SK-N-SH (cell line): ENCODE measurements at regions not wholly inside any gene's neighbourhood (a gene's known extent, or its start where the extent isn't known, plus 50 kb on each side); places are given as distances from the start of the nearest gene placed in this dataset.

Source experiments
- CTCF ChIA-PET: fragments of 300-600, 350-600 bp; formaldehyde crosslinking; extraction: SDS; loops from one replicate; lab custom pipeline; 2021; lab: Yijun Ruan, JAX
- POLR2A ChIA-PET: fragments of 350-600 bp; sonication (Branson Sonifier 250); formaldehyde crosslinking; extraction: SDS; loops from one replicate; lab custom pipeline; 2020; ENCODE audit warnings: antibody characterized with exemption, inconsistent platforms; lab: Yijun Ruan, JAX
- DNase-seq: peaks from one replicate; pipeline ENCODE4 v3.0.0; 2012
- H2AFZ ChIP-seq: fragments of 200-600 bp; sonication (generic); 2 replicates; pipeline ENCODE4 v1.8.1; 2016; ENCODE audit warnings: antibody characterized with exemption, mild to moderate bottlenecking, low read depth
- H3F3A ChIP-seq: fragments of 200-600 bp; sonication (generic); replicated peaks from 2 replicates; pipeline ENCODE3; 2016; ENCODE audit warnings: antibody characterized with exemption, mild to moderate bottlenecking; ENCODE audit not compliant: insufficient read depth
- H3K27ac ChIP-seq, 2 experiments: fragments of 200-500 bp in 1 of 2; fragments of 200-600 bp in 1 of 2; sonication (Bioruptor generic) in 1 of 2; sonication (generic), shearing (Covaris generic) in 1 of 2; 2 replicates each; pipeline versions ENCODE4 v1.5.1 to v1.6.1; 2014 to 2016; ENCODE audit warnings: low read depth in 2 of 2, inconsistent platforms in 1 of 2, low read length in 1 of 2, mild to moderate bottlenecking in 1 of 2, mixed read lengths in 1 of 2
- H3K27me3 ChIP-seq: fragments of 200-600 bp; sonication (generic), shearing (Covaris generic); 2 replicates; pipeline ENCODE4 v1.6.1; 2016; ENCODE audit warnings: mixed run types; ENCODE audit not compliant: insufficient read depth
- H3K36me3 ChIP-seq, 2 experiments: fragments of 200-500 bp in 1 of 2; fragments of 200-600 bp in 1 of 2; sonication (Bioruptor generic) in 1 of 2; sonication (generic) in 1 of 2; replicated peaks in 1 of 2; 2 replicates each; pipeline versions ENCODE3 to v1.5.1; 2014 to 2016; ENCODE audit warnings: low read length in 1 of 2, mild to moderate bottlenecking in 1 of 2; ENCODE audit not compliant: insufficient read depth in 2 of 2, control insufficient read depth in 1 of 2
- H3K4me1 ChIP-seq, 2 experiments: fragments of 200-500 bp in 1 of 2; fragments of 200-600 bp in 1 of 2; sonication (Bioruptor generic) in 1 of 2; sonication (generic), shearing (Covaris generic) in 1 of 2; 2 replicates each; pipeline versions ENCODE4 v1.5.1 to v1.6.1; 2014 to 2016; ENCODE audit warnings: low read depth in 1 of 2, low read length in 1 of 2, mixed run types in 1 of 2; ENCODE audit not compliant: insufficient read depth in 2 of 2, control insufficient read depth in 1 of 2
- H3K4me2 ChIP-seq: fragments of 200-600 bp; sonication (generic), shearing (Covaris generic); 2 replicates; pipeline ENCODE4 v1.6.1; 2017; ENCODE audit warnings: mixed run types
- H3K4me3 ChIP-seq, 2 experiments: fragments of 200-500 bp in 1 of 2; fragments of 200-600 bp in 1 of 2; sonication (Bioruptor generic) in 1 of 2; sonication (generic), shearing (Covaris generic) in 1 of 2; 2 replicates each; pipeline versions ENCODE4 v1.5.1 to v1.8.1; 2014 to 2016; ENCODE audit warnings: low read depth in 2 of 2, inconsistent platforms in 1 of 2, low read length in 1 of 2, mild to moderate bottlenecking in 1 of 2, mixed read lengths in 1 of 2, moderate library complexity in 1 of 2
- H3K79me2 ChIP-seq: fragments of 200-600 bp; sonication (generic); 2 replicates; pipeline ENCODE4 v1.8.1; 2017; ENCODE audit warnings: mild to moderate bottlenecking; ENCODE audit not compliant: insufficient read depth
- H3K9ac ChIP-seq: fragments of 200-600 bp; sonication (generic); 2 replicates; pipeline ENCODE4 v1.6.1; 2017; ENCODE audit warnings: mixed run types
- H3K9me2 ChIP-seq: fragments of 200-600 bp; sonication (generic); 2 replicates; pipeline ENCODE4 v1.6.1; 2017; ENCODE audit warnings: mixed run types
- H3K9me3 ChIP-seq: fragments of 200-600 bp; sonication (generic); 2 replicates; pipeline ENCODE4 v1.6.1; 2017; ENCODE audit warnings: mixed run types, mild to moderate bottlenecking, moderate library complexity
- H4K20me1 ChIP-seq: fragments of 200-600 bp; sonication (generic); 2 replicates; pipeline ENCODE4 v1.6.1; 2017; ENCODE audit warnings: mild to moderate bottlenecking, mixed run types; ENCODE audit not compliant: insufficient read depth
- CTCF ChIP-seq: fragments of 200-600 bp; sonication (generic); IDR thresholded peaks from 2 replicates; pipeline ENCODE4 v1.6.1; 2017; ENCODE audit warnings: antibody characterized with exemption, mild to moderate bottlenecking, moderate library complexity
- EP300 ChIP-seq, 2 experiments: IDR thresholded peaks; 2 replicates each; pipeline versions ENCODE4 v1.4.0 to v1.6.1; 2012; ENCODE audit warnings: borderline replicate concordance in 1 of 2, low read depth in 1 of 2, low read length in 1 of 2
- EZH2phosphoT487 ChIP-seq: fragments of 200-600 bp; sonication (generic); IDR thresholded peaks from 2 replicates; pipeline ENCODE4 v1.6.1; 2017; ENCODE audit warnings: low read depth, mixed run types, mild to moderate bottlenecking, antibody characterized with exemption, moderate library complexity, borderline replicate concordance
- FOSL2 ChIP-seq: IDR thresholded peaks from 2 replicates; pipeline ENCODE4 v1.4.0; 2012; ENCODE audit warnings: low read depth, mild to moderate bottlenecking, moderate library complexity, borderline replicate concordance
- FOXJ3 ChIP-seq: sonication (generic); formaldehyde crosslinking; IDR thresholded peaks from 2 replicates; pipeline ENCODE4 v1.5.1; 2020; ENCODE audit warnings: mild to moderate bottlenecking, missing genetic modification reagents
- FOXM1 ChIP-seq: IDR thresholded peaks from 2 replicates; pipeline ENCODE4 v1.4.0; 2012; ENCODE audit warnings: low read depth, mild to moderate bottlenecking
- GABPA ChIP-seq: IDR thresholded peaks from 2 replicates; pipeline ENCODE4 v1.4.0; 2012; ENCODE audit warnings: low read depth, mild to moderate bottlenecking
- IRF3 ChIP-seq: fragments of 150-350 bp; IDR thresholded peaks from 2 replicates; pipeline ENCODE4 v1.6.1; 2016; ENCODE audit warnings: mild to moderate bottlenecking, low read depth, low read length
- MAX ChIP-seq: IDR thresholded peaks from 2 replicates; pipeline ENCODE4 v1.4.0; 2012; ENCODE audit warnings: low read depth
- MEF2A ChIP-seq: IDR thresholded peaks from 2 replicates; pipeline ENCODE4 v1.4.0; 2012; ENCODE audit warnings: low read depth, borderline replicate concordance
- NFIC ChIP-seq: IDR thresholded peaks from 2 replicates; pipeline ENCODE4 v1.4.0; 2012; ENCODE audit warnings: borderline replicate concordance
- PBX3 ChIP-seq: IDR thresholded peaks from 2 replicates; pipeline ENCODE4; 2012
- RAD21 ChIP-seq: IDR thresholded peaks from 2 replicates; pipeline ENCODE4 v1.6.1; 2012; ENCODE audit warnings: mild to moderate bottlenecking, low read length
- RCOR1 ChIP-seq: fragments of 150-350 bp; IDR thresholded peaks from 2 replicates; pipeline ENCODE4 v1.6.1; 2017; ENCODE audit warnings: antibody characterized with exemption, low read length
- RFX5 ChIP-seq: IDR thresholded peaks from 2 replicates; pipeline ENCODE4 v1.6.1; 2012; ENCODE audit warnings: mild to moderate bottlenecking, improper control_type of control experiment, low read length
- RXRA ChIP-seq: IDR thresholded peaks from 2 replicates; pipeline ENCODE4 v1.4.0; 2012; ENCODE audit warnings: low read depth, mild to moderate bottlenecking, borderline replicate concordance
- TAF1 ChIP-seq: IDR thresholded peaks from 2 replicates; pipeline ENCODE4 v1.6.1; 2012; ENCODE audit warnings: low read depth, mild to moderate bottlenecking, low read length, moderate library complexity, borderline replicate concordance
- TCF12 ChIP-seq: IDR thresholded peaks from 2 replicates; pipeline ENCODE4 v1.4.0; 2012
- USF2 ChIP-seq: fragments of 150-350 bp; IDR thresholded peaks from 2 replicates; pipeline ENCODE4 v1.6.1; 2017; ENCODE audit warnings: antibody characterized with exemption, low read length, low read depth, borderline replicate concordance
- ZBTB33 ChIP-seq: IDR thresholded peaks from 2 replicates; pipeline ENCODE4 v1.4.0; 2012; ENCODE audit warnings: low read depth, borderline replicate concordance
- WGBS: methylation state at CpG from one replicate; pipeline ENCODE4 v1.1.6; 2017; ENCODE audit warnings: low lambda C conversion rate; 5-methylcytosine and 5-hydroxymethylcytosine counted together

- Histone ChIP-seq H3K27ac (no peak overlapping the region), H3K4me1 (no peaks in the 10 kb centered on the region), H4K20me1 (no peaks in the 10 kb centered on the region), H3K4me3 (no peak overlapping the region), H3K27me3 (no peaks in the 10 kb centered on the region), H3K79me2 (no peaks in the 10 kb centered on the region), H2AFZ (no peak overlapping the region), H3K9me2 (no peaks in the 10 kb centered on the region), H3K9ac (no peak overlapping the region), H3K9me3 (no peaks in the 10 kb centered on the region), H3K36me3 (no peaks in the 10 kb centered on the region), H3K4me2 (no peak overlapping the region), H3F3A (no peaks in the 10 kb centered on the region)
- WGBS: 84% methylated on average over 2 of the region's 2 CpGs
- DNase-seq: no peak
- ChIA-PET CTCF (no interaction called here), POLR2A (no interaction called here)
- TF ChIP-seq TAF1 (no peak), ZBTB33 (no peak), FOXJ3 (CRISPR knock-in tag) (no peak), FOSL2 (no peak), MEF2A (no peak), FOXM1 (no peak), PBX3 (no peak), IRF3 (no peak), EP300 (IDR thresholded peaks at IDR 0.05; ENCODE audit: borderline replicate concordance in 1 of 2, low read depth in 1 of 2, low read length in 1 of 2) (no peak), EZH2phosphoT487 (no peak), CTCF (no peak), RCOR1 (no peak), RFX5 (no peak), RAD21 (no peak), MAX (no peak), NFIC (no peak), USF2 (no peak), TCF12 (no peak), RXRA (no peak), GABPA (no peak)
- TF ChIP-seq, all 33 proteins: peak for 0
Measured at GRCh38 chr13:50474088-50474662, 369.3 kb downstream of the DLEU7 start.
